NAMALWA (cell line): ENCODE measurements at regions not wholly inside any gene's neighbourhood (a gene's known extent, or its start where the extent isn't known, plus 50 kb on each side); places are given as distances from the start of the nearest gene placed in this dataset.
A peak's percentile ranks its signal among the peaks of the same experiment; 100 is the strongest.

Experiments
- DNase-seq: peaks from one replicate; pipeline ENCODE4 v3.0.0-alpha.2; 2015; ENCODE audit warnings: low spot score

DNA sequence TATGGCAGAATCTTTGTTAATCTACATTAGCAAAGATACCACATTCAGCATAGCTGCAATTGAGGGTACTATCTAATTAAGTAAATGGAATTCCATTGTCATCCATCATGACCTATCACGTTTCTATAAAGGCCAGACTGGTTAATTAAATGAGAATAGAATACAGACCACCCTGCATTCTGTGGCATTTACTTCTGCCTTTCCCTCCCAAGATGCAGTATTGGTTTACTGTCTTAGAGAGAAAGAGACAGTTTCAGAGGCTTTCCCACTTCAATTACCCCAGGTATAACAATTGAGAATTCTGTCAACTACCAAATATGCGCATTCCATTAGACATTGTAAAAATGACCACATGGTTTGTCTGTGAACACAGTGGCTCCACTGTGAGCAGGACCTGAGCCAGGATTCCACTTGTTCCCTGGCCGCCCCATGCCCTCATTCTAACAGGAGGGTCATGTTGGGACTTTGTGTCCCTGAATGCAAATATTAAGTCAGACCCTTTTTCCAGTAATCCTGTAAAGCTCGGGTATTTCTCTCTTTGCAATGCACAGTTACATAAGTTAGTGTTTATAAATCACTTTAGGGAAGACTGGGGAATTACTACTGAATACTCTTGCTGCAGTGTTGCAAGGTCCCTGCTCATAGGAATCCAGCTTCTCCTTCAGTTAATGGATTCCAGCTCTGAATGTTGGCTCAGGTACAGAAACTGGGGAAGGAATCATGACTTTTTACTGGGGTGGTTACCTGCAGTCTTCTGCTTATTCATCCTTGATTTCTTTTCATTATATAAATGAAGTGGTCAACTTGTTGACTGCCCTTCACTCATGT is 261.0 kb downstream of the PDGFC start:
- no peak for DNase-seq

DNA sequence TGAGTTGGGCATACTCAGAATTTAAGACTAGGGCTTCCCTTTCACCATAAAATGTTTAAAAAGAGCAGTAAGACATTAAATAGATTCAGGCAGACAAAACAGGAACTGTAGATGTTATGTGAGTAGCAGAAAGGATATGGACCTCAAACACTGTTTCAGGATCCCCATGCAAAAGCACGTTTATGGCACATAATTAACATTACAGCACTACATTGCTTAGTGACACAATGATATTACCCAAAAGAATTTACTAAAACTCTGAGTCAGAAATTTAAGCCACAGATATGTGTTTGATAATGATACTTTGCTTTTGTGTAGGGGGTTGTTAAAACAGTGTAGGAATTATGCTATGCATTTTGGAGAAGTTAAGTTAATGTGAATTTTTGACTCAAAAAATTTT is 266.3 kb downstream of the PDGFC start:
- no peak for DNase-seq

DNA sequence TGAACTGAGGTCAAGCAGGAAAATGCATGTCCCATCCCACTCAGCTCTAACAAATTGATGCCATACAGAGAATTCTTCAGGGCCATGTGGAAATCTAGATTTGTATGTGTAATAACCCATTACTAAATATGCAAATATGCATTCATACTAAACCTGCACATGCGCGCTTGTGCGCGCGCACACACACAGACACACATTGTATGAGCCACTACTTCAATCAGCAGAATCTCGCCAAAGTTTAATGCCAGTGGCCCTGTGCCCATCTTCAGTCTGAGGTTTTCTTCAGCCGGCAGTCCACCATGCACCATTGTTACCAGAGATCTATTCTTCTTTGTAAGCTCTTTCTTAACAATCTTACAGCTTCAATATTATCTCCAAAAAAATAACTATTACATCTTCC is 276.4 kb downstream of the PDGFC start:
- no peak for DNase-seq

DNA sequence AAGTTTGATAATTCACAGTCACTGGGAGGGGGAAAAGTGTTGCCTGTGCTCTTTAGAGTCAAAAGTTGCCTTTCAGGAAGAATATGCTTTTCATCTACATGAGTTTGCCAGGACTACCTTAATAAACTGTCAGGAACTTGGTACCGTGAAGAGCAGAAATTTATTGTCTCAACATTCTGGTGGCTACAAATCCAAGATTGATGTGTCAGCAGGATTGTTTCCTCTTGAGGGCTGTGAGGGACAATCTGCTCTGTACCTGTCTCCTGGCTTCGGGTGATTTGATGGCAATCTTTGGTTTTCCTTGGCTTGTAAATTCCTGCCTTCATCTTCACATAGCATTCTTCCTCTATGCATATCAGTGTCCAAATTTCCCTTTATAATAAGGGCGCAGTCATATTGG is 277.2 kb downstream of the PDGFC start:
- no peak for DNase-seq

DNA sequence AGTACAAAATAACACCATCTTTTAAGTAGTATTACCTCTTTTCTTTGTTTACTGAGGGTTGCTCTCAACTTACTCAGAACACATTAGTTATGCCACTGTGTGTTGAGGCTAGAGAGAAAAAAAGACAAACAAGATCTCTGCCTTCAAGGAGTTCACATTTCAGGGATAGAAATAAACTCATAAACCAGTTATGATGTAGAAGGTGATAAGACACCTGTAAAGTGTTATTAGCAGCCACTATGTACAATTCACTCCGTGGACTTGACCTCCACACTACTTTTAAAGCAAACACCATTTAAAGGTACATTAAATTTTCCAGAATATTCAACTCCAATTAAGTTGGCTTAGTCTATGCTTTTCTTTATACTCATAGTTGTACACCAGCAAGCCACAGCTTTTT is 278.0 kb downstream of the PDGFC start:
- no peak for DNase-seq

DNA sequence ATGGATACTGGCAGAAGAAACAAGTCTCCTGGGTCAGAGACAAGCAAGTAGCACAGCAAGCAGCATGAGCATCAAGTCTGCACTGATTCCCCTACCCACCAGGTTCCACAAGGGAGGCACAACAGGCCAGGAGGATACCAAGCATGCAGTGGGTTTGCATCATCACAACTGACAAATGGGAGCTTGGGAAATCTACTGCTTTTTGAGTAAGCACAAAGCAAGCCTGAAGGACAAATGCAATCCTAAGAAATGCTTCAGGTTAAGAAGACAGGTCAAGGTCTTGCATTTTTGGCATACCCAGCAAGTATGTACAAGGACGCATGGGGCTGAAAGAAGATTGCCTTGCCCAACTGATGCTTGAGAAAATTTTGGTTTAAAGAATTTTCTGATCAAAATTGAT is 279.6 kb downstream of the PDGFC start:
- DNase-seq, result no peak

DNA sequence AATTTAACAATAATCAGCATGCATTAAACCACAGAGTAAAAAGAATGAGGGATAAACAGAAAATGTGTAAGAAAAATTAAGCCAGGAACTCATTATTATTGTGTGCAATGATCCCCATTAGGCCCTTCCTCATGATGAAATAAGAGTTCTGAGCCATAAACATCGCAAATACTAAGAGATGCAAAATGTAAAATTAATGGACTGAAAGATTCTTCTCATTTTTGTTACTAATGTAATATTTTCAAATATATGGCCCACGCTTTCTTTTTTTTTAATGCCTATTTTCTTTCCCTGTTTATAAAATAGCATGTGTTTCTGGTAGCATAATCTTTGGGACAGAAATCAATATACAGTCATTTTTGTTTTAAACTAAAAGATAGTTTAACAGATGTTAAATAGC is 281.0 kb downstream of the PDGFC start:
- no peak for DNase-seq

DNA sequence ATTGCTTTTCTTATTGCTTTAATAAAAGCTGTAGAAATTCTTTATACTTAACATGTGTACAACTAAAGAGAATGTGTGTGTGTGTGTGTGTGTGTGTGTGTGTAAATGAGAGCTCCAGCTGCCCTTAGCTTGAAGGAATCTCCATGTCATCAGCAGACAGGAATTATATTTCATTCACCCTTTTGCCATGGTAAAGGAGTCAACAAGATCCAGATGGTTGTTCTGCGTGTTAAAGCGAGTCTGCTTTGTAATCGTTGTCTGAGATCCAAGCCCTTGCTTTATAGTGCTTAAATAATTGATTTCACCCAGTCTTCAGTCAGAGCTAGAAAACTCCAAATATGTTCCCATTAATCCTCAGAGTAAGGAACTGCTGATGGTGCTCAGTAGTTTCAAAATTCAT is 285.5 kb downstream of the PDGFC start:
- no peak for DNase-seq

DNA sequence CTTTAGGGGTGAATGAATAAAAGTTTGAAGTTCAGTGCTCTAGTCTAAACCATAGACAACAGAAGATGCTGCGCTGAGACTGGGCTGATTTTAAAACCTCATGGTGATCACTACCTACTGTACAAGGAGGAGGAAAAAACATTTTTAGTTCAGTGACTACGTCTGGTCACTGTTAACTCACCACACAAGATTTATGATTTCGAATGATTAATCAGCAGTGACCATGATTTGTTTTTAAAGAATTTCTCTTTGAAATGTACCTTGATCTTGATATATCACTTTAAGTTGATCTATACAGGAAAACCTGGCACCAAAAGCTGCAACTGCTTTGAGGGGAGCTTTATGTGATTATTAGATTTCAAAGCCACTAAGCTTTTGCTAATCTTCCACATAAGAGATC is 286.3 kb downstream of the PDGFC start:
- DNase-seq, result no peak

DNA sequence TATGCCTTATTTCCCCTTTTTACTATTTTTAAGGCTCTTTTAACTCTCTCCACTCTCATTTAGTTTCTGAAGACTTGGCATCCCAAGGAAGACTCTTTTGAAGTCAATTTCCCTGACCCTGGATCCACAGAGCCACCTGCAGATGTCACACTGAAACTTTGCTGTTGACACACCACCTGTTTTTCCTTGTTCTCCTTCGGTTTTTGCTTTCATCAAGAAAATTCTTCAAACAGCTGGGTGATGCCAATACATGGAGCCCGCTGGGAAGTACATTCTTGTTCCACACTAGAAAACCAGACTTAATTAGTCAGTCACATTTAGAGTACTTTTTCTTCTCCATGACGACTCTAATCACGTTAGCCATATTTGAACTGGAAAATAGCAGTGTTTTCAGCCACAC is 293.9 kb downstream of the PDGFC start:
- no peak for DNase-seq

DNA sequence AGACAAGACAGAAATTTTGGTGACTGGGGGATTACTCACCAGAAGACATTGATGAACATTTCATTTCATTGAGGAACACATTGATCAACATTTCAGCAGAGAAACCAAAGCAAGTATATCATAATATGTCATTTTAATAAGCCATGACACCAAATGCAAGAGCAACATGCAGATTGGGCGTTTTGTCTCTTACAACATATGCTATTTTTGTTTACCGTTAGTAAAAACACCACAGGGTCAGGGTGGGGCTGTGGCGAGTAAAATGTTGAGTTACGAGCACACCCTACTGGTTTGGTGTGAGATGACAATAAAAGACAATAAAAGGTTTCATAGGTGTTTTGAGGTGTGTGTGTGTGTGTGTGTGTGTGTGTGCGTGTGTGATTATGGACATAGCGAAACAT is 294.5 kb downstream of the PDGFC start:
- DNase-seq, result peak; percentile 59

DNA sequence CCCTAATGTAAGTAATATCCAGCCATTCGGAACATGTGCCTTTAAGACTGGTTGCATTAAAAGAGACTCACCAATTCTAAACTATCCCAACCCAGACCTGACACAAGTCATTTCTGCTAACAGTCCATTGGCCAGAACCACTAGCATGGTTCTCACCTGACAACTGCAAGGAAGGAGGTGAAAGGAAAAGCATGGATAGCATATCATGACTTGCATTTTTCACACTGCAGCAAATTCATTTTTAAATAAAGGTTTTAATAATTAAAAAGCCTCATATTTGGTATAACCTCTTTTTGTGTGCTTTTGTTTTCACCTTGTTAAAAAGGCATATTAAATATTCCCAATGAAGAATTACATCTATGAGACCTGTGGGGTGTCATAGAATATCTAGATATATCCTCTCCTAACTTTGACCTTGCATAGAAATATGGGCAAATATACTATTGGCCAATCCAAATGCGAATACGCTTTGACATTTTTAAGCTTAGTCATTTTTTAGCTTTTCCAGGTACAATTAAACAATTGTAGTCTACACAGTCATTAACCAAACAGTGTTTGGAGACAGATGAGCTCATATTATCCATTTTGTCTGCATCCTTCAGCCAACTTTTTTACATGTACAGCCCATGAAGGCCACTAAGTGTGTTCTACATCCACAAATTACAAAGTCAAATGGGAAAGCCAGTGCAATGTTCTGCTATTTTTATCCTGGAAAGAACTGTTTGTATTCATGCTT is 295.3 kb downstream of the PDGFC start:
- no peak for DNase-seq

DNA sequence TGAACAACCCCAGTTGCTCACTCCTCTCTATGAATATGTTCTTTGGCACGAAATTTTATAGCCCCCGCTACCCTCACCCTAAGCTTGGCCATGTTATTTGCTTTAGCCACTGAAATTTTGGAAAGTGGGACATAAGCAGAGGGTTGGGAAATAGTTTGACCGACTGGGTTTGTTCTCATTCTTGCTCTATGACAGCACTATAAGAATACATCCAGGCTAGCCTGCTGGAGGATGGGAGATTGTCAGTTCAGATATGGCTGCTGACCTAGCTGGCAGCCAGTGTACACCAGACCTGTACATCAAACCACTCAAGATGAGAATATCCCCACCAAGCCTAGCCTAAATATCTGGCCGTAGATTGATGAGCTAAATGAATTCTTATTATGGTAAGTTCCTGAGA is 298.1 kb downstream of the PDGFC start:
- no peak for DNase-seq

DNA sequence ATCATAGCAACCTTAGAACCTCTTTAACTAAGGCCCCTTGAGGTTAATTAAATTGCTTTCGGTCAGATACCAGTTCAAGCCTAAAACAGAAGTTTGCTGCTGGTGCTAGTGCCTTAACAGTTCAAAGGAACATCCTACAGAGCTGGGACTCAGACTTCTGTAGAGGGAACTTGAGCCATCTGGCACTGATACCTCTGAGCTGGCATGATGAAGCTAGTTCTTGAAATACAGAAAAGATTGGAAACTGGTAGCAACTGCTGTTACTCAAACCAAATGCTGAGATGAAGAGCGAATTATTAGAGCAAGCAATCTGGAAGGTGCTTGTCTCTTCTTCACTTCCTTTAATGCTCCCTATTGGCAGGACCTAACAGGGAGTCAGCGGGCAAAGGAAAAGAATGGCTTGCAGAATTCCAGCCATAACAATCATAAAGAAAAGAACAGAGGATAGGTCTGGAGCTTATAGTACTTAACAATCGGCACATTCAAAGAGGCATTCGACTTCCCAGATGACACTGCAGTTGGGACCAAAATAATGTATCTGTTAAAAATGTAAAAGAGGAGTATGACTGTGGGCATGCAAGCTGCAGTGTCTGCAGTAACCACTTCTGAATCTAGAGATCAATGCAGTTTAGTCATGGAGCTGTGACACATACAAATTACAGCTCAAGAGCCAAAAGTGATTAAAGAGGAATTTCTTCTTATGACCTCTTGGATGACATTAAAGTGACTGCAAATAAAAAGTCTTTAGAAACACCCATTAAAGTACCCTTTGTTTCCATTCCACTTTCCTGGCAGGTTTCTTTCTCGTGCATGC is 298.9 kb downstream of the PDGFC start:
- DNase-seq, result no peak

DNA sequence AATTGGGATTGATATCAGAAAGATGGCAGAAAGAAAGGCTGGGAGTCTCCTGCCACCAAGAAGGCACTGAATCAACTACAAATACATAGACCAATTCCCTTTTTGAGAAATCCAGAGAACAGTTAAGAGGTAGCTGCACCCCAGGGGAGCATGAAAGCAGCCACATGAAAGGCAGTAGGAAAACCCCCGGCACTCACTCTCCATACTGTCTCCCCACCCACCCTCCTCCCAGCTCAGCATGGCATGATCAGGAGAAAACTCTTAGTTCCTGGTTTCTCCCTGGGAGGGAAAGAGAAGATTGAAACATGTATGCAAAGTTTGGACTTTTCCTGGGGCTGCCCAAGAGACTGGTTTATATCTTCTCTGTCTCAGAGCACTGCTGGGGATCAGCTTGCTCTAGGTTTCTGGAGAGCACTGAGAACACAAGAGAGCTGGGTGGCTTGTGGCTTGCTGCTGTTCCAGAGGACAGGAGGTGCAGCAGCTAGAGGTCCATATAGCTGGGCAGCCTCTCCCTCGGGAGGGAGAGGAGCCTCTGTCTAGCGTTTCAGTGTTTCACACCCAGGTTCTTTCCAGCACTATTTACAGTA is 305.7 kb downstream of the PDGFC start:
- no peak for DNase-seq

DNA sequence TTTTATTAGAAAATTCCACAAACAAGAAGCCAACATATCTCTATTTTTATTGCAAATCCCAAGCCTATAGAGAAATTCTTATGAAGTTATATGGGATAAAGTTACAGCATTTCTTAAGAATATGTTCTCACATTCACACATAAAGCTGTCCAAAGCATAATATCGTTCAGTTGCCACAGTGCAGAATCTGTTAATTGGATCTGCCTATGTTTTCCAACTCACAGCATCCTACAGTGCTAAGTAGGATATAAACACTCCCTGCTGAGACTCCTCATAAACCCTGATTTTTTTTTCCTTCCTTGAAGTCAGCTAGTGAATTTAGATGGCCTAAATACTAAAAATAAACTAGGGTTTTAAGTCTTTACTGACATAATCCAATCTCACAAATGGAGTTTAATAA is 307.9 kb downstream of the PDGFC start:
- DNase-seq, result no peak

DNA sequence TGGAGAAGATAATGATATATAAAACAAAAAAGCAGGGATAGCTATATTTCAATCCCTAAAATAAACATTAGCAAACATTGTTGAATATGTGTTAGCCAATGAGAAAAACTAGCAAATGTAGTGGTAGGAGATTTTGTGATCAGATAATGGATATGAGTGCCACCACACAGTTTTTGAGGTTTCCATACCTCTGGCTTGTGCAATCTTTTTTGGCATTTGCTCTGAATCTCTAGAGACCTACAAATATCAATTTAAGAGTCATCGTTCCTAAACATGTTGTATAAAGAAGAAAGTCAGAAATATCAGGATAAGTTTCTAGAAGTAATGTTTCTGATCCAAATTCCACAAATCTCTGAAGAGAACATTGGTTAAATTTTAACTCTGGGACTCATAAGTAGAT is 308.7 kb downstream of the PDGFC start:
- no peak for DNase-seq

DNA sequence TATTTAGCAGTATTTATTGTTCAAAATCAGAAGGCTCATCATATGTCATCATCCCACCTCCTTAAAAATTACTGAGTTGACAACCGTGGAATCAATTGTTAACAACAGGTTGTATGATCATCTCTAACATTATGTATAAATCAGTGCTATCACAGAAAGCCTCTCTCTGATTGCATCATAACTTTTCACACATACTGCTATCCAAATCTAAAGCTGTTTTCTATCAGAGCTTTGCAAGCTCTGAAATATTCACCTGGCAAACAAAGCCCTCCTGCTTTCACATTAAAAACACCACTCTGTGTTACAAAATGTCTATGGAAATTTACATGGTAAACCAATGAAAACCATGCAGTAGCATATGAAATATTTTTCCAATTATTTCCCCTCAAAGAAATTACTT is 310.0 kb downstream of the PDGFC start:
- DNase-seq, result no peak

DNA sequence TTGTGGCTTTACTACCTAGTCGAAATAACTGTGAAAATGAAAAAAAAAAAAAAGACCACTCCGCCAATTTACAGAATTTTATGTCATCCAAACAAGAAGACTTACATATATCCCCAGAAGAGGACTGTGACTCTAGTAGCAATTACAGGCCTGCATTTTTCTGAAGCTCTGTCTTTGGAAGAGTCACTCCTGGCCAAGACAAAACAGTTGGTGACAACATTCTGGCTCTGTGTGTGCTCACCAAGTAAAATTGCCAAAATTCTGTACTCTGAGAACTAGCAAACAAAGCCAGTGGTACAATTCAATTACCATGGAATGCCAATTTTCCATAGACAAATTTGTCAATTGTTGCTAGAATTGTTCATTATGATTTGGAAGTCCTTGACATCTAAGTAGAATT is 311.1 kb downstream of the PDGFC start:
- no peak for DNase-seq

DNA sequence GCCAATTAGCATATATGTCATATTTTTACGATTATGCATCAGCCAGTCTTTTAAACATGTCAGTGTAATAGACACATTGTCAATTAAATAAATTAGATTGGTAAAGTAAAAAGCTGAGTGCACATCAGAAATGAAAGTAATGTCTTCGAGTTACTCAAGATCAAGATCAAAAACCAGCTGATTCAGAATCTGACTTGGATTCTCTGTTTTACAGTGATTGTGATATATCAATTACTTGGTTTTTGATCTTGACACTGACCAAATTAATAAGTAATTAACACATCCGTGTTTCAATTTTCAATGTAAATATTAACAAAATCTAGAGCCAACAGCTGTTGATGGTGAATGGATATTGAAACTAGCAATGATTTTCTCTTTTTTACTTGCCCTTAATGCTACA is 311.6 kb downstream of the PDGFC start:
- no peak for DNase-seq

DNA sequence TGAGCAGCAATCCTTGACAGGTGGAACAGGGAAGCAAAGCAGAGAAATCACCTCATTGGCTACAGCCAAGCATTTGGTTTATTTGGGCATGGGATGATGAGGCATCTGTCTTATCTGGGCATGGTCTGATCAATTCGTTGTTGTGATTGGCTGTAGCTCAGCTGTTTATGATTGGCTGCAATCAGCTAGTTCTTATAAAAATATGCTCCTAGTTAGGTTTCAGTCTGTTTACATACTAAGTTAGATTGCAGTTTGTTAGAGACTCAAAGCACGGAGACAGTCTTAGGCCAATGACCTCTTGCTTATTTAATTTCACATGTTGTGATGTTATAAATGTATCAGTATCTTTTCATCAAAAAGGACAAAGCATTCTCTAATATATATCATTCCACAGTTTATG is 312.0 kb downstream of the PDGFC start:
- DNase-seq, result no peak

DNA sequence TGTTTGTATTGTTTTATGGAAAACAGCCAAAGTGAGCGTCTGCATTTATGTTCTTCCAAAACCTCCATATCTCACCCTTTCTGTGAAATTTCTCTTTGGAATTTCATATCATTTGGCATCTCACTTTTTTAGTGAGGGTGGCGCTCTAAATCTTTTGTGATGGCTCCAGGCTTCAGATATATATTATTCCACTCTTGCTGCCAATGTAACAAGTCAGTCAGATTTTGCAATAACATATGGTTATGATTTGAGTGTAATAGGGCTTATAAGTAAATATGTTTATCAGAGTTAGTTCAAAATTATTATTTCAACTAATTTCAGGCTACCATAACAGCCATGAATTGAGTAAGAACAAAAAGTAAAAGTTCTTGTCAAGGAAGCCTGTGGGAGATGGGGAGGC is 314.7 kb downstream of the PDGFC start:
- no peak for DNase-seq

DNA sequence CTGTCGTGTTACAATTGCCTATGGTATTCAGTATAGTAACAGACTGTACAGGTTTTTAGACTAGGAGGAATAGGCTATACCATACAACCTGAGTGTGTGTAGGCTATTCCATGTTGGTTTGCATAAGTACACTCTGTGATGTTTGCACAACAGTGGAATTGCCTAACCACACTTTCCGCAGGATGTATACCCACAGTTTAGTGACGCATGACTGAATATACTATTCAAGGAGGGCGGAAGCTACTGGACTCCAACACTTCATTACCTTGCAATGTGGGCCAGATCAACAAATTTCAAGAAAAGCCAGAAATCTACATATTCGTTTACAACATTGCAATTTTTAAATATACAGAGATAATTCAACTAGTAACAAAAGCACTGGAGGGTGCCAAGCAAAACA is 317.2 kb downstream of the PDGFC start:
- no peak for DNase-seq
